ENCODE measurements at regions not wholly inside any gene's neighbourhood (a gene's known extent, or its start where the extent isn't known, plus 50 kb on each side); places are given as distances from the start of the nearest gene placed in this dataset.

DNA sequence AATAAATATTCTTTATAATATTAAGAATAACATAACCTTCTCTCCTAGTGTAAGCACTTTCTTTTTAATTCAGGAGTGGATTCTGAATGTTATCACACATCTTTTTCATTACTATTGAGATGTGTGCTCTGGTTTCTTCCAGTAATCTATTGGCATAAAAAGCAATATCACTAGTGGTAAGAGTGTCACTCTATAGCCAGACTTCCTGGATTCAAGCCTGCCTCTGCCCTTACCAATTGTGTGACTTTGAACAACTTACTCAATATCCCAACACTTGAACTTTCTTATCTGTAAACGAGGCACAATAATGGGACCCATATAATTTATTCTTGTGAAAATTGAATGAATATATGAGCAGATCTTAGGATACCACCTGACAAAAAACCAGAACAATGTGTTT, 71.0 kb downstream of the SEM1 start:
- no peak for DNase-seq

DNA sequence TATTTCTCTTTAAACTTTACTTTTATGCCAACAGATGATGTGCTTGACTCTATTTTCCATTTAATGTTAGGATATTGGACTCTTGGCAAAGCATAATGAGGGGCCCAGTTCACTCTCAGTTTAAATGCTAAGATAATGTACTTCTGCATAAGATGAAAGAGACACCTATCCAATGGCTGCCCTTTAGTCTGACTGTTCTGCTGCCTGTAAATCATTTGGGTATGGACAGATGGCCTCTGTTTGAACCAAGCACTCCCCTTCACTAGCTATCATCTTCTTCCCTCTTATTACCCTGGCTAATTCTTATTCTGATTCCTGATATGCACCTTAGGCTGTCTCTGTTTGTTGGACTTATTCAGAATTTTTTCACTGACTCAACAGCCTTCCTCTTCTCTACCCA, 72.1 kb downstream of the SEM1 start:
- DNase-seq, result no peak

DNA sequence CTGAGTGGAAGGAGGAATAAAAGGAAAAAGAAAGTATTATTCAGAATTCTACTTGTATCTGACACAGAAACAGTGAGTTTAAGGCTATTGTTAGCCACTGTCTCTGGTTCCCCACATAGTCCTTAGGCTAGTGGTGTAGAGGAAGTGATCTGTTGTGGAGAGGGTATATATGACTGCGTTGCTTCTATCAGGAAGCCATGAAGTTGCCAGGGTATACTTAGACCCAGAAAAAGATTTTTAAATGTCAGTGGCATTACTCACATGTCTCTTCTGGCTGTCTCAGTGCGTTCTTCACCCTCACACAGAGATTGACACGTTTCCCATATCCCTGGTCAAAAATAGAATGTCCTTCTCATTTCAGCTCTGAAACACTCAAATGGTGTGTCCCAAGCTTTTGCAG, 72.7 kb downstream of the SEM1 start:
- no peak for DNase-seq

DNA sequence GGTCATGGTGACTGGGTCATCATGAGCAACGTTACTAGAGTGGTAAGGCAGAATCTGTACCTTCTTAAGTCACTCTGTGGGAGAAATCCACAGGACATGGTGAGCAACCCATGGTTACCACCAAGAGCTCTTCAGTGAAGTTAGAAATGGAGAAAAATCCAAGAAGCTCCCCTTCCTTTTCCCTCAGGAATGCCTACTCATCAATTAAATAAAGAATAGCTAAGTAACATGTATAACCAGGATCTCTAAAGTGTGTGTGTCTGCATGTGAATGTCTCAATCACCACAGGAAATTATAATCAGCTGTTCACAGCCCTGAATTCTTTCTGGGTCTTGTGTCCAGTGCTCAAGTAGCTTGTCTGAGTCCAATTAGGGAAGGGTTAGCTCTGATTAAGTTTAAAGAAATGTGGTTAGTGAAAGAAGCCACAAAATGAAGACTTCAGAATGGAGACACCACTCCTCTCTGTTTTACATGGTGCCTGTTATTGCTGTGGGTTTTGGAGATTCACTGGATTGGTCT, 73.2 kb downstream of the SEM1 start:
- DNase-seq, result peak; percentile 70

DNA sequence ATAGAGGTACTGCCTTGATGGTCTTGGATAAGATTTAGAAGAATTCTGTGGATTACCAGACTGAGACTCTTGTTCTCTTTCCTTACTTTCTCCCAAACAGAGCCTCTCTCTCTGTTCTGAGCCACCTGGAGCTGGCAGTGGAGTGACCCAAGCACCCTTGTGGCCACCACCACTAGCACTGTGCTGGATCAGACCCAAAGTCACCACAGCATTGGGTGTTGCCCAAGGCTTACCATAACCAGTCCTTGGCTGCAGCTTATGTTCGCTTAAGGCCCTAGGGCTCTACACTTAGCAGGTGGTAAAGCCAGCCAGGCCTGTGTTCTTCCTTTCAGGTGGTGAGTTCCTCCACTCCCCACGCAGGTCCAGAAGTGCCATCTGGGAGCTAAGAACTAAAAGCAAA, 79.8 kb downstream of the SEM1 start:
- DNase-seq, result no peak

DNA sequence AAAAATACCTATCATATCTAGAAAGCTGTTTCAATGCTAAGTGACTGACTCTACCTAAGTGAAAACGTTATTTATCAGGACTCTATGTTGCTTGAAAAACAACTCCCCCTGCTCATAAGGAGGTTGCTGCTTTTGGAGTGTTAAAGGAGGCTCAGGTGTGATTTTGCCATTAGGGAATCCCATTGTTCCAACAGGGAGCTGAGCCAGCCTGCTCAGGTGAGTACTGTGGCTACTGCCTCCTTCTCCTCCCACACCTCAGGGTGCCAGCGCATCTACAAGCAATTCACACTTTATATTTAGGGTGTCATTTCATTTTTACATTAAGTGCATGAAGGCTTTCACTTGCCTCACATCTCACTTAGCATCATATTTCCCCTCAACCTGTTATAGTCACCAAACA, 84.7 kb downstream of the SEM1 start:
- no peak for DNase-seq

DNA sequence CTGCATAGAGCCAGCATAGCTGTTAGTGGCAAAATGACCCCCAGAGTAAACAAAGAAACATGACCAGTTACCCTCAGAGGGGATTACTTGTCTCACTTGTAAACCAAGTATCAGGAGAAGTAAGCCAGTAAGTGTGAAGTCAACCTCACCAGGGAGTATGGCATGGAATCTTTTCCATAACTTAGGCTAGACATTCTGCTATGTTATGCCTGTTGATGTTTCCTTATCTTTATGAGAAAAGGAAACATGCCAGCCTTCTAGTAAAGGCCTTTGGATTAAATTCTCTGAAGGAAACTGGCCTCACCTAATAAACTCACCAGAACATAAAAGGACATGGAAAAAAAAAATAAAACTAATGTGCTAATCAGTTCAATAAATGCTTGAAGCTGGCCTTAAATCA, 87.7 kb downstream of the SEM1 start:
- DNase-seq, result no peak

DNA sequence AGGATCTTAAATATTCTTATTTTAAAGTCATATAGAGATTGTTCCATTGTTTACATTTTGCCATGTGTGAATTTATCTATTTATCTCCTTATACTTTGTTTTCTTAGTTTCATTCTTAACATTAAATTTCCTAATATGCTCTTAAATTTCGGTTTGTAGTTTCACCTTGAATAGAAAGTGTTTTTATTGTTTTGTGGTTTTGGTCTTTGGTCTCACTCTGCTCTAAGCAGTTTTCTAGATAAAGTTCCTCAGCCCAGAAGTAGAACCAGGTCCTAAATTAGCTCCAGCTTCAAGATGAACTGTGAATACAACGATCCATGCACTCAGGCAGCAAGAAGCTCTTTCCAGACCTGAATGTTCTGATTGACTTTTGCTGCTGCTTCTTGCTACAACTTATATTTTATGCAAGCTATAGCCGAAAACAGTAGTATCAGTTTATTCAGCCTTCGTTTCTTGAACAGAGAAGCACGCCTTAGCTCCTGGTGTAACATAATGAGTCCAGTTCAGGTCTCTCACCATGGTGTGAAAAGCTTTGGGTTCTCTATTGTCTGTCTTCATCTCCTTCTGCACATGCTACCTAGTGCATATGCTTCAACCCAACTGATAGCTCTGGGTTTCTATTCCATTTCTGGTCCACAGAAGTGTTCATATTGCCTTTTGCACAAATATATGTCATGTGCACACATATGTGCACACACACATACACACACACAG, 95.3 kb downstream of the SEM1 start:
- DNase-seq, result no peak

DNA sequence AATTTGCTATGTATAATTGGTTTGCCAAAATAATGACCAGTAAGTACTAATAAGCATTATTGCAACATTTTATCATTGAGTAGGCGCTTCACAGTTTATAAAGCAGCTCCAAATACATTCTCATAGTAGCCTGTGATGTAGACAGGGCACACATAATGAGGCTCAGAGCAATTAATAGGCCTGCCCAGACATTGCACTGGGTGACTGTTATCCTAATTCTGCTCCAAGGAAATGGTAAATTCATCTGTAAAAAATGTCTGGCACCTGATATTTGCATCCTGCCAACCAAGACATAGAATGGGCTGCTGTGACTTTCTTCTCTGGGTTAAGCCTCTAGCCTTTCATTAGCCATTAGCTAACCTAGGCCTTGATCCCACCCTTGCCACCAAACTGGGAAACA, 97.6 kb downstream of the SEM1 start:
- DNase-seq, result no peak

DNA sequence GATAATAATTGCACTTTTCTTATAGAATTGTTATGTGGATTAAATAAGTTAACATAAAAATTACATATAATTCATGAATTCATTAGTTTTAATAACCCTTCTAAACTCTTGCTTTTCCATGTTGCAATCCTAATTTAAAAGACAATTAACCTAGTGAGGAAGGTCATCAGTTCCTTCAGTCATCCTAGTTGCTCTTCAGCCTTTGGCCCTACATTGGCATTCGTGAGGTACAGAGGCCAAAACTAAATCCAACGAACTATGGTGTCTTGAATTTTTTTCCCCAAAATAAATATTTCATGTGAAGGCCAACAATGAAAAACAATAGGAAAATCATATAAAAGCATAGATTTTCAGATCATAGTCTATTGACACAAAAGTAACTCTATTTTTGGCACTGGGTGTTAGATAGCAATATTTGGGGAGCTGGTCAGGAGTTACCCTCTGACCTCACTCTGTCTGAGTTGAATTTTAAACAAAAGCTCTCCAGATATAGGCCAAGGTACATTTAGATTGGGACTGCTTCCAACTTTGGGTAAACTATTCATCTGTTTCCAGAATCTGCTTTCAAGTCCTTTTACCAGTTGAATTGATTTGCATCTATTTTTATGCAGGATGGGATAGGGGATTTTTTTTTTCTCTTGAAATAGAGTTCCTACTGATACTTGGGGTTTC, 104.5 kb downstream of the SEM1 start:
- DNase-seq, result no peak

DNA sequence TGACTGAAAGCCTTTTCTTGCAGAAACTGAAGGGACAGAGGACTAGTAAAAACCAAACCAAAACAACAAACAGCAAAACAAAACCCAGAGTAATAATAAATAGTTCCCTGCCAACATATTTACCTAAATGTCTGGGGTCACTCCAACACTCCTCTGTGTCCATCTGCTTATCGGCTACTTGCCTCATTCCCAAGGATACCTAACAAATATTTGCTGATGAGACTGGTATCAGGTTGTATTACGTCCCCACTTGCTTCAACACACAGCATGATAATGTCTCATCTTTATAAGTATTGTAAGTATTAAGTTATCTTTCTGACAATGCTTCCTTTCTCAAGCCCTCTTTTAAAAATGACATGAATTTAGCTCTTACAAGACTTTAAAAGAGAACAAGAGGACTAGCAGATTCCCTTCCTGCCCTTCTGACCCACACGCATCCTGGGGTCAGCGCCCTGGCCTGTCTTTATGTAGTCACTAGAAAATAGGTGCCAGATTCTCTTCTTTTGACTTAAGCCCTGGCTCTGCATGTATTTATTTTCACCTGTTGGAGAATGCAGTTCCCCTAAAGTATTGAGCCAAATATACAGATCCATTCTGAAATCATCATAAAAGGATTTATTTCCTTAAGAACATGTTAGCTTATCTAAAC, 110.2 kb downstream of the SEM1 start:
- DNase-seq, result no peak

DNA sequence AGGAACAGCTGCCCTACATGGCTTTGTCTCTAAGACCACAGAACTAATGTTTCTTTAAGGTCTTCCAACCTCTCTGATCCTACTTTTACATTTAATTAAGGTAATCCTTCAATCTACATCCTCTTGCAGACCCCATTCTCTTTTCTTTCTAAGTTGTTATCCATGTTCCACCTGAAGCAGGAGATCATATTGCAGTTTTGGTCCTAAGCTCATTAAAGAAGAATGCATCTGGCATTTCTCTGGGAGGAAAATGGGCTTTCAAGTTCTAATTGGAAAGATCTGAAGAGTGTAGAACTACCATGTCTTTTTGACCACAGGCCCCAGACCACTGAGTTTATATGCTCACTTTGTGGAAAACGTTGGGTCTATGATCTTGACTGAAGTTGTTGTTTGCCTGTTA, 111.2 kb downstream of the SEM1 start:
- DNase-seq, result no peak

DNA sequence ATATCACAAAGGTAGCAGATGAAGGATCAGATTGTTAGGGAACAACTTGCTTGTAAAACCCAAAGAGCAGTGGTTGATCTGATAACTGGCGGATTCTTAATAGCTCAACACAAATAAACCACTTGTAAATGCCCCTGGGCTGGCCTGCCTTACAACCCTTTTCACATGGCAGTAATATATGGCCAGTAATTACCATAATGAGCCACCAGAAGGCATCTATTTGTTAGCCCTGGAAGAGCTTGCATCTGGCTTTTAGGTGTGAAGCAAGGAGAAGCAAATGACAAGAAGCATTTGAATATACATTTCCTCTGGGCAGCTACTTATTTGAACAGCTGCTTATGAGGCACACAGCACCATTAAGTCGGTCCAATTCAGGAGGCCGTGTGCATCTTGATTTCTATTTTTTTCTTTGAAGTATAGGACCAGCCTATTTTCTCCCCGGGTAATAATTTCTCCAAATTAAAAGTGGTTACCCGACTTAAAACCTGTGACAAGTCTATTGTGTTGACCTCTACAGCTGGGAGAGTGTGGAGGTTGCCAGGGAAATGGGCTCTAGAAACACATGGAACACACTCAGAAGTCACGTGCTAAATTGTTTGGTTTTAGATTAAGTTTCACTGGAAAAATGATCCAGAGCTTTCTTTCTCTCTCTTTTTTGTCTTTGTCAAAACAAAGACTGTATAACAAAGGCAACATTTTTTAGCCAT, 113.4 kb downstream of the SEM1 start:
- DNase-seq, result no peak

DNA sequence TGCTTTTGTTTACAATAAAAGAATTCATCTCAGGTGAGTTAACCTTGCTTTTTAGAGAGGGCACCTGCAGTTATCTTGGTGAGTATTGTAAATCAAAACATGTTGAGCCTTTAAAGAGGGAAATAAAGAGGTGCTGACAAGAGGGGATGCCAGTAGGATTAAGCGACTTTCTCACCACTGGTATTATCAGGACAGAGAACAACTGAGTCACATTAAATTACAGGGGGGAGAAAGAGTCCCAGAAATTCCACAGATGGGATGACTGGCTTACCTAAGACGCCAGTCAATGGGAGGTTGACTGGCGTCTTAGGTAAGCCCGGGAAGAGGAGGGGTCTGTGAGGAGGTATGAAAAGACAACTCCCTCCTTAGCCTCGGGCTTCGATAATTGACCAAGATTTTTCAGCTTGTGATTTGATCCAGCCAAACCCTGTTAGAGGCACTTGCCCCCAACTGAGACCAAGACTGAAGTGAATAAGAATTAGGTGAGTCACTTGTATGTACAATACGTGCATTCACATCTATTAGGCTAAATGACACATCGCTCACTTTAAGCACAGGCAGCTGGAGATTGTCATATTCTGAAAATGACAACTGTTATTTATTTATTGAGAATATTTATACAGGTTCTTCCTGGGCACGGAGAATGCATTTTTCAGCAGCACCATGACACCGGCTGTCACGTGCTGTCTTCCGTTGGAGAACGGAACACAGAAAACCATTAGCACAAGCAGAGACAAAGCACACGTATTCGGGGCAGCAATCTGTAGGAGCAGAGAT, 117.6 kb downstream of the SEM1 start:
- no peak for DNase-seq

DNA sequence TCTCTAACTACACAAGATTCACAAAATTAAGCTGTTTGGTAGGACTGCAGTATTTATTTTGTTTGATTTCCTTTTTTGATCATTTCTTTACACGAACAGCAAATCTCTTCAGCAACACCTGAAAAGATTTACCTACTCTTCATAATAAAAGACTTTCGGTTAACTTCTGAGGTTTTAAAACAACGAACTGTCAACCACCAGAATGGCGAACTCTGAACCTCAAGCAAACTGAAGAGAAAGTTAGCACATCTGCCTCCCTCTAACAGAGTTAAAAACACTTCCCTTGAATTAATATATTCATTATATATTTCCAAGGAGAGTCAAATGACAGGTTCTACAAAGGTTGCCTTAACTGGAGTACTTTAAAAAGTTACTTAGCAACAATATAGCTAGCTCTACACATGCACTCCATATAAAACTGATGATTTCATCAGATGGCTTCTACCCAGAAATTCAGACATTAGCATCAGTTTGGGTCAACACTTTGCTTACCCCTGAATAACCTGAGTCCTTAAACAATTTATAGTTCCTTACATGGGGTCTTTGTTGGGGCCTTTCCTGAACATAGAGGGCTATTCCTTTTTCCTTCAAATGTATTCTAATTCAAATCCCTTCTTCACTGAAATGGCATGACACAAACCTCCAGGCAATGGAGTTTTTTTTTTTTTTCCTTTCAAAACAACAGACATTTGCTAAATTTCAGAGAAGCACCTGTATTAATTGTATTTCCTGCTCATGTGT, 118.3 kb downstream of the SEM1 start:
- no peak for DNase-seq

DNA sequence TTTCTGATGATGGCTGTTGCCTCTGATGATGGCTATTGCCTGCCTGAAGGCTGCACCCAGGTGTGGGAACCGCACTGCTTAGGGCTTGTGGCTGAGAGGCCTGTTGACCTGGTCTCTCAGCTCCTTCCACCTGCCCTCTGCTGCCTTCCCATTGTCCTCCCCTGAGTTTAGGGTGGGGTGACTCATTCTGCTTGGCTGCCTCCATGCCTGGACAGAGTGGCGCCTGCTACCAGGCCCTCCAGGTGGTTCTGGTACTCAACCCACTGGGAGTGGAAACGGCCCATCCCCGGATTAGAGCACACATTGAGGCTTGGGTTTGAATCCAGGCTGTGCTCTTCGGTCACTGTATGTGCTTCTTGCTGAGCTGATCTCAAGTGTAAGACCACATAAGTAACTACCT, 120.6 kb downstream of the SEM1 start:
- DNase-seq, result no peak

DNA sequence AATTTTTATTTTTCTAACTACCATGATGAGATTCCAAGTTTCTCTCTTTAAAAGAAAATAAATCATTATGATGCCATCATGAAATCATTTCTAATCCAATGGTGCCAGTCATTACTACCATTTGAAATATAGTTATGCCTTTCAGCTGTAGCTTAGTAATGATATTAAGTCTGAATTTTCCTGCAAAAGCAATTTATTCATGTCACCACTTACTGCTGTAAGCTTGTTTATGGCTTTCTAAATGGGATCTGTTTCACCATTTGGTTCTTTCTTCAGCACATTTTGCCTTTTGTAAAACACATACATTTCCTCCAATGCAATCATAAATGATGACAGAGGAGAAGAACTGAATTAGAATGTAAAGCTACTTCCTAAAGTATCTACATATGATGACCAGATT, 130.5 kb downstream of the SEM1 start:
- no peak for DNase-seq

DNA sequence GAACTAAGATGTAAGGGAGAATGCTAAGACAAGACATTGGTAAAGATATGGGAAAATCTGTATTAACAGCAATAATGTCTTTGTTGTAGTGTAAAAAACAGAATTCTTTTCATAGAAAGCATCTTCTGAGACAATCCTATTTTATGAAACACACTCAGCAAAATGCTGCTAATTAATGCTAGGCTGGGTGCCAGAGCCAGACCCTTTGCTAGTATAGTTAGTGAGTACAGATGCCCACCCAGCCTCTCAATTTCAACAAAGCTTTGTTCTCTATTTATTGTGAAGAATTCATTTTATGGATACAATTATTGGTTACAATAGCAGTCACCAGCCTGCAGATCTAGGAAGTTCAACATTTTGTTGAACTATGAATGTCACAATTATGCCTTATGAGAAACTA, 131.0 kb downstream of the SEM1 start:
- DNase-seq, result no peak

DNA sequence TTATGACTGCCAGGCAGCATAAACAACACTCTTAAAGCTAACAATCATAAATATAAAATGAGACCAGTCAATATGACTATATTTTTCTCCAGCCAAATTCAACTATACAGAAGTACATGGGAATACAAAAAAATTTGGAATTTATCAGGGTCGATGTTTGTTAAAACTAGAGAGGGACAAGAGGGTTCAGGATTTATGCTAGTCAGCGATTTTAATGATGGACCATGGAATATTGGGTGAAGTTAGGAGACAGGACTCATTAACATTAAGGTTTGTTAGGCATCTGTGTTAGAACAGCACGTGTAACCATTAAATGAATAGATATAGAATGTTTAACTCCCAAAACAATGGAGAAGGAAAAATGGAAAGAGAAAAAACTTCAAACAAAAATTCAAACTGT, 146.2 kb downstream of the SEM1 start:
- no peak for DNase-seq

DNA sequence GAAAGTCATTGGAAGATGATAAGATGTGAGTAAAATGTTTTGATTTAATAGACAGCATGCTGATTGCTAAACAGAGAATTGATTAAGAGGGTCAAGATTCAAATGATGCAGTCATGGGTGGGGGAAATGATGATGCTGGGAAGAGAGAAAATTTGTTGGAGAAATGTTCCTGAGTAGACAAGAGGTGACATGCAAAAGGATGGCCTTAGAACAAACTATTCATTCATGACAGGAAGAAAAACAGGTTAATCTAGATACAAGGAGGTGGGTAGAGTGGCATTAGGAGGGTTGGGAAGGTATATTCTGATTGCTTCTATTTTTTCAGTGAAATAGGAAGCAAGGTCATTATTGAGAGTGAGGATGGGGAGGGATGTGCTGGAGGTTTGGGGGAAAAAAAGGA, 146.7 kb downstream of the SEM1 start:
- DNase-seq, result no peak

DNA sequence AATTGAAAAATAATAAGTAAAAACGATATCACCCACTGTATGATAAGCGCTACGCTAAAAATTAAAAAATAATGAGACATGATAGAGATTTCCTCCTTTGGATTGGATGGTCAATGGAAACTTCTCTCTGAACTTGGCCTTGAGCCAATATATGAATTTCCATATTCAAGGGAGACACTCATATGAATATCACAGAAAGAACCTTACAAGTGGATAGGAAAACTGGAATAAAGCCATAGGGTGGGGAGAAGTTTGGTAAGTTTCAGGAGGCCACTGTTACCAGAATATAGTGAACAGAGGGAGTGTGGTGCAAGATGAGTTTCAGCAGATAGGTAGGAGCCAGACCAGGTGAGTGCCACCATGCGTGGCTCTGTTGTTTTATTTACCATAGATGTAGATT, 147.2 kb downstream of the SEM1 start:
- DNase-seq, result no peak

DNA sequence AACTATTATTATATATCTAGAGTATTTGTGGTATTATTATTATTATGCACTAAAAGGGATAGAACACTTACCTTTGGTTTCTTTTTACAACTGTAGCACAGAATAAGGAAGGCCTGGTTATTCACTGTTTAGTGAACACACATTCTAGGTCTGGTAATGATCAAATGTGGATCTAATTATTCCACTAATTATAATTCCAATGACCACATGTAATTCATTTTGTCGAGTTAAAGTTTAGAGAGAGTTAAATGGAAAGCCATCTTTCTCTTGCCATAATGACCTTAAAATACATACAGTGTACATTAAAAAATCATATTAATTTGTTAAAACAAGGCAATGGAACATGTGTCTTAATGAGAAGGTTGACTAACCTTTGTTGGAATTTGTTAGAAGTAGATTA, 147.8 kb downstream of the SEM1 start:
- DNase-seq, result no peak
